GM23338 (cell line): ENCODE measurements at regions not wholly inside any gene's neighbourhood (a gene's known extent, or its start where the extent isn't known, plus 50 kb on each side); places are given as distances from the start of the nearest gene placed in this dataset.

Experiments used
- EZH2 ChIP-seq: fragments of 200-600 bp; sonication (generic); IDR thresholded peaks from one replicate; pipeline ENCODE4 v1.8.0; 2017; ENCODE audit warnings: antibody characterized with exemption, mild to moderate bottlenecking, low read depth; ENCODE audit not compliant: unreplicated experiment
- EZH2phosphoT487 ChIP-seq: fragments of 200-600 bp; sonication (generic); IDR thresholded peaks from one replicate; pipeline ENCODE4 v1.8.1; 2018; ENCODE audit warnings: antibody characterized with exemption; ENCODE audit not compliant: unreplicated experiment
- JUNB ChIP-seq: IDR thresholded peaks from one replicate; pipeline ENCODE4 v1.6.1; 2016; ENCODE audit warnings: antibody characterized with exemption; ENCODE audit not compliant: unreplicated experiment
- NANOG ChIP-seq: IDR thresholded peaks from 2 replicates; pipeline ENCODE4 v1.6.1; 2016; ENCODE audit warnings: antibody characterized with exemption, borderline replicate concordance
- POLR2AphosphoS5 ChIP-seq: IDR thresholded peaks from 2 replicates; pipeline ENCODE4 v1.6.1; 2016; ENCODE audit warnings: antibody characterized with exemption, low read depth
- ZNF114 ChIP-seq: fragments of 250-450 bp; sonication (Bioruptor Pico); IDR thresholded peaks from 2 replicates; pipeline ENCODE4 v1.5.0; 2020; ENCODE audit warnings: mild to moderate bottlenecking, moderate library complexity
- TF ChIP-seq, protein P1 (sequence below), 2 experiments: fragments of 200-600 bp in 1 of 2; sonication (generic) in 1 of 2; conservative IDR thresholded peaks; 2 replicates each; pipeline versions ENCODE4 v1.5.1 to v1.6.1; 2016 to 2017; ENCODE audit warnings: antibody characterized with exemption in 2 of 2, low read depth in 2 of 2, mild to moderate bottlenecking in 2 of 2, moderate library complexity in 1 of 2
- TF ChIP-seq, protein P2 (sequence below): IDR thresholded peaks from one replicate; pipeline ENCODE4 v1.6.1; 2018; ENCODE audit warnings: antibody characterized with exemption; ENCODE audit not compliant: unreplicated experiment
- TF ChIP-seq, protein P3 (sequence below): IDR thresholded peaks from 2 replicates; pipeline ENCODE4 v1.6.1; 2016; ENCODE audit warnings: antibody characterized with exemption

DNA sequence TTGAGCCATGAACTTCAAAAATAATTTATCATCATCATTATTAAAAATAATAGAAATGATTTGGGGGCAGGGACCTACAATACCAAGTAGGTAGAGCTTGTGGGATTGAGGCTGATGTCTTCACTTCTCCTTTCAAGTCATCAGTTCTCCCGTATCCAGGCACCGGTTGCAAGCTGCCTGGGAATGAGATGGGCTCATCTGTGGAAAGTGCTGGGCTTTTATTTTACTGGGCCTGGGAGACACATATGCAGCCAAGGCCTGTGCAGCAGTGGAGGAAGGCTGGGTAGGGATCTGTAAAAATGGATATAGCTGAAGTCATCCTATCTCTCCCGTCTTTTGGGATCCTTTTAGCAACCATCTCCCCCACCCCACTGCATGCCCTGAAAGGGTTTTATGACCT, 284.1 kb upstream of the CLINT1 start:
- TF ChIP-seq, protein P1, sequence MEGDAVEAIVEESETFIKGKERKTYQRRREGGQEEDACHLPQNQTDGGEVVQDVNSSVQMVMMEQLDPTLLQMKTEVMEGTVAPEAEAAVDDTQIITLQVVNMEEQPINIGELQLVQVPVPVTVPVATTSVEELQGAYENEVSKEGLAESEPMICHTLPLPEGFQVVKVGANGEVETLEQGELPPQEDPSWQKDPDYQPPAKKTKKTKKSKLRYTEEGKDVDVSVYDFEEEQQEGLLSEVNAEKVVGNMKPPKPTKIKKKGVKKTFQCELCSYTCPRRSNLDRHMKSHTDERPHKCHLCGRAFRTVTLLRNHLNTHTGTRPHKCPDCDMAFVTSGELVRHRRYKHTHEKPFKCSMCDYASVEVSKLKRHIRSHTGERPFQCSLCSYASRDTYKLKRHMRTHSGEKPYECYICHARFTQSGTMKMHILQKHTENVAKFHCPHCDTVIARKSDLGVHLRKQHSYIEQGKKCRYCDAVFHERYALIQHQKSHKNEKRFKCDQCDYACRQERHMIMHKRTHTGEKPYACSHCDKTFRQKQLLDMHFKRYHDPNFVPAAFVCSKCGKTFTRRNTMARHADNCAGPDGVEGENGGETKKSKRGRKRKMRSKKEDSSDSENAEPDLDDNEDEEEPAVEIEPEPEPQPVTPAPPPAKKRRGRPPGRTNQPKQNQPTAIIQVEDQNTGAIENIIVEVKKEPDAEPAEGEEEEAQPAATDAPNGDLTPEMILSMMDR (conservative IDR thresholded peaks at IDR 0.05; ENCODE audit: low read depth in 2 of 2), result no peak
- TF ChIP-seq, protein P2, sequence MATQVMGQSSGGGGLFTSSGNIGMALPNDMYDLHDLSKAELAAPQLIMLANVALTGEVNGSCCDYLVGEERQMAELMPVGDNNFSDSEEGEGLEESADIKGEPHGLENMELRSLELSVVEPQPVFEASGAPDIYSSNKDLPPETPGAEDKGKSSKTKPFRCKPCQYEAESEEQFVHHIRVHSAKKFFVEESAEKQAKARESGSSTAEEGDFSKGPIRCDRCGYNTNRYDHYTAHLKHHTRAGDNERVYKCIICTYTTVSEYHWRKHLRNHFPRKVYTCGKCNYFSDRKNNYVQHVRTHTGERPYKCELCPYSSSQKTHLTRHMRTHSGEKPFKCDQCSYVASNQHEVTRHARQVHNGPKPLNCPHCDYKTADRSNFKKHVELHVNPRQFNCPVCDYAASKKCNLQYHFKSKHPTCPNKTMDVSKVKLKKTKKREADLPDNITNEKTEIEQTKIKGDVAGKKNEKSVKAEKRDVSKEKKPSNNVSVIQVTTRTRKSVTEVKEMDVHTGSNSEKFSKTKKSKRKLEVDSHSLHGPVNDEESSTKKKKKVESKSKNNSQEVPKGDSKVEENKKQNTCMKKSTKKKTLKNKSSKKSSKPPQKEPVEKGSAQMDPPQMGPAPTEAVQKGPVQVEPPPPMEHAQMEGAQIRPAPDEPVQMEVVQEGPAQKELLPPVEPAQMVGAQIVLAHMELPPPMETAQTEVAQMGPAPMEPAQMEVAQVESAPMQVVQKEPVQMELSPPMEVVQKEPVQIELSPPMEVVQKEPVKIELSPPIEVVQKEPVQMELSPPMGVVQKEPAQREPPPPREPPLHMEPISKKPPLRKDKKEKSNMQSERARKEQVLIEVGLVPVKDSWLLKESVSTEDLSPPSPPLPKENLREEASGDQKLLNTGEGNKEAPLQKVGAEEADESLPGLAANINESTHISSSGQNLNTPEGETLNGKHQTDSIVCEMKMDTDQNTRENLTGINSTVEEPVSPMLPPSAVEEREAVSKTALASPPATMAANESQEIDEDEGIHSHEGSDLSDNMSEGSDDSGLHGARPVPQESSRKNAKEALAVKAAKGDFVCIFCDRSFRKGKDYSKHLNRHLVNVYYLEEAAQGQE, result no peak
- TF ChIP-seq EZH2phosphoT487 (no peak), EZH2 (no peak), JUNB (no peak), POLR2AphosphoS5 (no peak), ZNF114 (no peak), NANOG (no peak)
- TF ChIP-seq, protein P3, sequence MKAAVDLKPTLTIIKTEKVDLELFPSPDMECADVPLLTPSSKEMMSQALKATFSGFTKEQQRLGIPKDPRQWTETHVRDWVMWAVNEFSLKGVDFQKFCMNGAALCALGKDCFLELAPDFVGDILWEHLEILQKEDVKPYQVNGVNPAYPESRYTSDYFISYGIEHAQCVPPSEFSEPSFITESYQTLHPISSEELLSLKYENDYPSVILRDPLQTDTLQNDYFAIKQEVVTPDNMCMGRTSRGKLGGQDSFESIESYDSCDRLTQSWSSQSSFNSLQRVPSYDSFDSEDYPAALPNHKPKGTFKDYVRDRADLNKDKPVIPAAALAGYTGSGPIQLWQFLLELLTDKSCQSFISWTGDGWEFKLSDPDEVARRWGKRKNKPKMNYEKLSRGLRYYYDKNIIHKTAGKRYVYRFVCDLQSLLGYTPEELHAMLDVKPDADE, result no peak
